Kidney (tissue), 13 donors: ENCODE measurements at regions not wholly inside any gene's neighbourhood (a gene's known extent, or its start where the extent isn't known, plus 50 kb on each side); places are given as distances from the start of the nearest gene placed in this dataset.

Source experiments
- DNase-seq, 5 donors: peaks; one replicate each; pipeline ENCODE4 v3.0.0-alpha.2; 2013 to 2020
- FAIRE-seq: peaks from 2 replicates; lab custom pipeline; 2012; peaks lifted over from hg19 to GRCh38; lab: Jason Lieb, UNC
- H3K27ac ChIP-seq, 2 donors: one replicate each; pipeline ENCODE4 v1.7.0; 2013; ENCODE audit warnings: low read depth in 2 of 2, low read length in 2 of 2, inconsistent platforms in 1 of 2
- H3K27me3 ChIP-seq: one replicate; pipeline ENCODE4 v1.7.1; 2013; ENCODE audit warnings: low read length, inconsistent platforms; ENCODE audit not compliant: control insufficient read depth, insufficient read depth
- H3K36me3 ChIP-seq, 3 donors: one replicate each; pipeline versions ENCODE4 v1.7.0 to v1.7.1; 2013; ENCODE audit warnings: low read length in 3 of 3, control low read depth in 1 of 3, inconsistent platforms in 1 of 3; ENCODE audit not compliant: insufficient read depth in 3 of 3, control insufficient read depth in 2 of 3
- H3K4me1 ChIP-seq, 3 donors: one replicate each; pipeline versions ENCODE4 v1.7.0 to v1.7.1; 2013; ENCODE audit warnings: low read length in 3 of 3, inconsistent platforms in 1 of 3, low read depth in 1 of 3; ENCODE audit not compliant: control insufficient read depth in 2 of 3, insufficient read depth in 2 of 3
- H3K4me3 ChIP-seq, 3 donors: one replicate each; pipeline versions ENCODE4 v1.7.0 to v1.8.1; 2013; ENCODE audit warnings: low read length in 3 of 3, control low read depth in 1 of 3, inconsistent platforms in 1 of 3
- H3K9ac ChIP-seq, 3 donors: one replicate each; pipeline versions ENCODE4 v1.7.0 to v1.7.1; 2013; ENCODE audit warnings: low read length in 3 of 3, control low read depth in 1 of 3, inconsistent platforms in 1 of 3
- H3K9me3 ChIP-seq, 3 donors: one replicate each; pipeline versions ENCODE4 v1.7.0 to v1.7.1; 2013; ENCODE audit warnings: low read length in 3 of 3, control low read depth in 1 of 3, inconsistent platforms in 1 of 3; ENCODE audit not compliant: control insufficient read depth in 2 of 3, insufficient read depth in 1 of 3
- intact Hi-C: fragments of 100-400 bp; cut with DNase I; formaldehyde crosslinking; loops from one replicate; pipeline ENCODE4 v1.11.1; 2022
- TF ChIP-seq, protein P1 (sequence below): IDR thresholded peaks from 3 replicates; pipeline ENCODE4 v1.5.1; 2012; ENCODE audit warnings: mild to moderate bottlenecking, moderate library complexity, borderline replicate concordance; ENCODE audit not compliant: insufficient read depth; ENCODE audit errors: extremely low read depth
- donor health status: control.
- donor health status: control.
- donor health status: control.
- donor health status: control.
- donor health status: control.
- donor health status: DM: yes; HTN: yes; CAD: no.
- donor health status: Normal renal cell carcinoma (clear cell type).

DNA sequence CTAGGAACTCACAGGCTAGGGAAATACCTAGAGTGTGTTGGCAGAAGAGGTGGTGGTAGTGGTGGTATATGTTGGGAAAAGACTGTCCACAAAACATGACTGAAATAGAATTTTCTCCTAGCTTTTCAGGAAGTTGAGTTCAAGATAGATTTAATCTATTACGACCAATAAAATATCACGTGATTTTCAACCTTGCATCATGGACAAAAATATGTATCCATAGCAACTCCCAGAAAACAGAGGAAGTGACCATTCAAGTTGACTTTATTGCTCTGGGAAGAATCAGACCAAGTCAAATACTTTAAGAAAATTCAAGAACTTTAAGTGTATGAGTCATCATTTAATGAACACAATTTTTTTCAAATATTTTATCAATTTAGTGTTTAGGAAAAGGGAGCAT lies 347.0 kb upstream of the ZNF385D start:
- Histone ChIP-seq H3K4me3 (no peak overlapping the region), H3K36me3 (no peaks in the 10 kb centered on the region), H3K27ac (no peak overlapping the region), H3K27me3 (no peaks in the 10 kb centered on the region), H3K9me3 (no peaks in the 10 kb centered on the region), H3K9ac (no peak overlapping the region), H3K4me1 (no peaks in the 10 kb centered on the region)
- TF ChIP-seq, protein P1, sequence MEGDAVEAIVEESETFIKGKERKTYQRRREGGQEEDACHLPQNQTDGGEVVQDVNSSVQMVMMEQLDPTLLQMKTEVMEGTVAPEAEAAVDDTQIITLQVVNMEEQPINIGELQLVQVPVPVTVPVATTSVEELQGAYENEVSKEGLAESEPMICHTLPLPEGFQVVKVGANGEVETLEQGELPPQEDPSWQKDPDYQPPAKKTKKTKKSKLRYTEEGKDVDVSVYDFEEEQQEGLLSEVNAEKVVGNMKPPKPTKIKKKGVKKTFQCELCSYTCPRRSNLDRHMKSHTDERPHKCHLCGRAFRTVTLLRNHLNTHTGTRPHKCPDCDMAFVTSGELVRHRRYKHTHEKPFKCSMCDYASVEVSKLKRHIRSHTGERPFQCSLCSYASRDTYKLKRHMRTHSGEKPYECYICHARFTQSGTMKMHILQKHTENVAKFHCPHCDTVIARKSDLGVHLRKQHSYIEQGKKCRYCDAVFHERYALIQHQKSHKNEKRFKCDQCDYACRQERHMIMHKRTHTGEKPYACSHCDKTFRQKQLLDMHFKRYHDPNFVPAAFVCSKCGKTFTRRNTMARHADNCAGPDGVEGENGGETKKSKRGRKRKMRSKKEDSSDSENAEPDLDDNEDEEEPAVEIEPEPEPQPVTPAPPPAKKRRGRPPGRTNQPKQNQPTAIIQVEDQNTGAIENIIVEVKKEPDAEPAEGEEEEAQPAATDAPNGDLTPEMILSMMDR, result no peak
- DNase-seq, result no peak
- intact Hi-C loops, result no loop called here
- FAIRE-seq, result no peak

DNA sequence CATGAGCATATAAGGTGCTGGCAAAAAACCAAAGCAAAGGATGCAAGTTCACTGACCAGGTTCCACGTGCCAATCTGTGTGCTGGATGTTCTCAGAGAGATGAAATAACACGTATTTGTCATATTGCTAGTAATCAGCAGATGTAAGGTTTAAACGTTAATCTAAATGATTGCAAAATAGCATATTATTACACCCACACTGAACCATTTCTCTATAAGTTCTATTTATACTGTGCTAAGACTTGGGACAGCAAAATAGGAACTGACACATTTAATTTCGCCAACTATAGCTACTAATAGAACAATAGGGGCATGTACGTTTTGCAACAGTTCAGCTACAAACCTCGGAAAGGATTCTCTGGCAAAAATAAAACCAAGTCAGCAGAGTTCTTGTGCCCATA lies 350.3 kb upstream of the ZNF385D start:
- Histone ChIP-seq H3K27me3 (no peaks in the 10 kb centered on the region), H3K9ac (no peak overlapping the region), H3K36me3 (no peaks in the 10 kb centered on the region), H3K27ac (no peak overlapping the region), H3K4me3 (no peak overlapping the region), H3K4me1 (no peaks in the 10 kb centered on the region), H3K9me3 (no peaks in the 10 kb centered on the region)
- intact Hi-C loops, result no loop called here
- DNase-seq, result no peak
- TF ChIP-seq, protein P1, result no peak
- no peak for FAIRE-seq

DNA sequence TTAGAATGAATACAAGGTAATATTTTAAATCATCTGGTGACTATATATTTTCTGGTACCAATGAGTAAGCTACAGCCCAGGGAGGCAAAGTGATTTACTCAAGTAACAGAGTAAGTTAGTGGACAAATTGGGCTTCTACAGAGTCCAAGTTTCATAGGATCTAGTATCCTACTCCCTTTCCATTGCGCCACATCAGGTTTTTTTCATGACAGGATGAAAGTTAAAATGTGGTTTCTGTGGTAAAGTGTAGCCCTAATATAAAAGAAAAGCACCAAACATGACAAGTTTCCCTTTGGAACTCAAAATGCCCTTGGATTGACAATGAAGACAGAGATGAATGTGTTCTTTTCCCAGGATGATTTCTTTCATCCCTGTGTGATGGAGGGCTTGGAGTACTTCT lies 350.8 kb upstream of the ZNF385D start:
- DNase-seq (no peak), FAIRE-seq (no peak)
- H3K27me3 ChIP-seq, result no peaks in the 10 kb centered on the region
- no peaks in the 10 kb centered on the region for H3K4me1 ChIP-seq
- no peak overlapping the region for H3K4me3 ChIP-seq
- TF ChIP-seq, protein P1, result no peak
- no peaks in the 10 kb centered on the region for H3K36me3 ChIP-seq
- no peak overlapping the region for H3K9ac ChIP-seq
- no peaks in the 10 kb centered on the region for H3K9me3 ChIP-seq
- intact Hi-C loops, result no loop called here
- H3K27ac ChIP-seq, result no peak overlapping the region

DNA sequence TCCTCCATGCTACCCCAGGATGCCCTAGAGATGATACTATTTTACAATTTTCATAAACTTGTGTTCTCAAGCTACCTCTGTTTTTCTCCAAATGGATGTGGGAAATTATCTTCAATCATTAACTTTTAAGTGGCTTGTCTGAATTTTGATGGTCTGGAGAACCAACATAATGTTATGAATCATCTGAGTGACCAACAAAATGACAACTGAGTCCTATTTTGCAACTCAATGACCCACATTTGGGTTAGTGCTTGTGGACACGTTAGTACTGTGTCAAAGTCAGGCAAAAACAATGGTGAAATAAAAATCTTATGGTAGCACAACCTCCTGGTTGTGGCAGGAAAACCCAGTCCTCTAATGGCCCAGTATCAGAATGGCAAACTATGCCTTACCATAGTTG lies 352.4 kb upstream of the ZNF385D start:
- H3K9me3 ChIP-seq, result no peaks in the 10 kb centered on the region
- TF ChIP-seq, protein P1, result no peak
- DNase-seq, result no peak
- H3K9ac ChIP-seq, result no peak overlapping the region
- no peaks in the 10 kb centered on the region for H3K4me1 ChIP-seq
- H3K27ac ChIP-seq, result no peak overlapping the region
- no peaks in the 10 kb centered on the region for H3K27me3 ChIP-seq
- no peak for FAIRE-seq
- no peaks in the 10 kb centered on the region for H3K36me3 ChIP-seq
- intact Hi-C loops, result no loop called here
- H3K4me3 ChIP-seq, result no peak overlapping the region
